ENCODE measurements at regions not wholly inside any gene's neighbourhood (a gene's known extent, or its start where the extent isn't known, plus 50 kb on each side); places are given as distances from the start of the nearest gene placed in this dataset.

- Mint-ChIP-seq H3K27ac (no peak overlapping the region), H3K4me1 (ENCODE audit: low read depth) (no peaks in the 10 kb centered on the region), H3K9me3 (peaks cover 13% of the 10 kb centered on the region), H3K27me3 (ENCODE audit: insufficient read depth) (no peaks in the 10 kb centered on the region; the same call in 1 of the 2 replicates), H3K4me3 (no peak overlapping the region), H3K36me3 (ENCODE audit: low read depth) (no peaks in the 10 kb centered on the region)
- no peak for DNase-seq
- no peak for TF ChIP-seq CTCF (IDR thresholded peaks at IDR 0.05)
These were observed 199.9 kb downstream of the PCDH7 start for GRCh38 chr4:30920043-30920442.

GRCh38 chr4:30922625-30923024 is 202.5 kb downstream of the PCDH7 start:
- Mint-ChIP-seq H3K36me3 (ENCODE audit: low read depth) (no peaks in the 10 kb centered on the region), H3K4me1 (ENCODE audit: low read depth) (no peaks in the 10 kb centered on the region), H3K27ac (no peak overlapping the region), H3K4me3 (no peak overlapping the region), H3K9me3 (peaks cover 17% of the 10 kb centered on the region), H3K27me3 (ENCODE audit: insufficient read depth) (no peaks in the 10 kb centered on the region; the same call in 1 of the 2 replicates)
- DNase-seq: no peak
- TF ChIP-seq CTCF (IDR thresholded peaks at IDR 0.05): no peak

DNA sequence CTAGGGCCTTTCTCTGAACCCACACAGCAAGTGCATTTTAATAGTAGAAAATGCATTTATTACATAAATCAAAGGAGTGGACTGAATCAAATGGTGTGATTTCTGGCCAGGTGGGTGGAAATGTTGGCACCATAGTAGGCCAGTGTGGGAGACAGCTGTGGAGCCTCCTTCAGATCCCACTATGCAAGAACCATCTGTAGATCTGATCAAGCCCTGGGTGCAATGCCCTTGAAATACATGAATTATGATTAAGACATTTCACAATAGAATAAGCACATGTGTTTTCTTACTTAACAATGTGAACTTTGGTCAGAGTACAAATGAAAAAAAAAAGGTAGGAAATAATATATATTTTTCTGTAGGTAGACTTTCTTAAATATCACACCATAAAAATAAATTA is 204.3 kb downstream of the PCDH7 start:
- no peaks in the 10 kb centered on the region for H3K36me3 Mint-ChIP-seq (ENCODE audit: low read depth)
- no peaks in the 10 kb centered on the region for H3K4me1 Mint-ChIP-seq (ENCODE audit: low read depth)
- no peak for DNase-seq
- no peak for TF ChIP-seq CTCF (IDR thresholded peaks at IDR 0.05)
- H3K27me3 Mint-ChIP-seq (ENCODE audit: insufficient read depth): no peaks in the 10 kb centered on the region
- H3K27ac Mint-ChIP-seq: no peak overlapping the region
- no peak overlapping the region for H3K4me3 Mint-ChIP-seq
- H3K9me3 Mint-ChIP-seq: peaks cover 17% of the 10 kb centered on the region

DNA sequence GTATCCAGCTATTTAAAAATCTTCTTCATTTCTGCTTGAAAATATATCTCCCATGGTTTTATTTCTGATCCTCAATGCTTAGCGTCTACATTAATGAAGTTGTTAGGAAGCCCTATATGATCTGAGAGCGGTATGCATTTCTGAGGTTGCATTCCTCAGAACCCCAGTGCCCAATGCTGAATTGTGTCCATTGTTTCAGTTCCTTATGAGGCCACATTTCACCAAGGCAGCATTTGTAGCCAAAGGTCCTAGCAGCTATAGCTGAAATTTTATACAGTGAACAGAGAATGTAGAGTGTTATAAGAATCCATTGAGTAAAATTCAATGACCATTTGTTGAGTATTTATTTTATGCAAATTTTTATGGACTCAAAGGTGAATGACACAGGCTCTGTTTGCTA is 209.5 kb downstream of the PCDH7 start:
- no peaks in the 10 kb centered on the region; the same call in 1 of the 2 replicates for H3K36me3 Mint-ChIP-seq (ENCODE audit: low read depth)
- no peak overlapping the region for H3K4me3 Mint-ChIP-seq
- no peak overlapping the region for H3K27ac Mint-ChIP-seq
- no peaks in the 10 kb centered on the region for H3K4me1 Mint-ChIP-seq (ENCODE audit: low read depth)
- TF ChIP-seq CTCF (IDR thresholded peaks at IDR 0.05): no peak
- no peaks in the 10 kb centered on the region for H3K27me3 Mint-ChIP-seq (ENCODE audit: insufficient read depth)
- H3K9me3 Mint-ChIP-seq: peaks cover 42% of the 10 kb centered on the region
- DNase-seq: no peak

DNA sequence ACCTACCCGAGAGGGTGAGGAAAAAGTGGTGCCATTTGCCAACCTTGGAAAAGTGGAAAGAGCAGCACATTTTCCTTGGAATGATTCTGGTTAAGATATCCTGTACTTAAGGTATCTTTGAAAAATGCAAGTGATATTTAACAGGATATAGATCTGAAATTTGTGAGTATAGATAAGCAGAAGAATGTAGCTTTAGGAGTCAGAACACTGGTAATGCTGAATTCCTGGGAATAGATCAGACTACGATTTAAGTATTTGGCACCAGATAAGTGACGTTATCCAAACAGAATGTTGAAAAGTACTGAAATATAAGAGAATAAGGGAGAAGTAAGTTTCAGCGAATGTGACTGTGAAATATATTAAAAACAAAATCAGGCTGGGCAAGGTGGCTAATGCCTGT is 210.1 kb downstream of the PCDH7 start:
- no peaks in the 10 kb centered on the region for H3K27me3 Mint-ChIP-seq (ENCODE audit: insufficient read depth)
- no peak overlapping the region for H3K4me3 Mint-ChIP-seq
- no peak for DNase-seq
- no peak overlapping the region for H3K27ac Mint-ChIP-seq
- no peaks in the 10 kb centered on the region for H3K4me1 Mint-ChIP-seq (ENCODE audit: low read depth)
- no peaks in the 10 kb centered on the region; the same call in 1 of the 2 replicates for H3K36me3 Mint-ChIP-seq (ENCODE audit: low read depth)
- TF ChIP-seq CTCF (IDR thresholded peaks at IDR 0.05): no peak
- H3K9me3 Mint-ChIP-seq: peaks cover 38% of the 10 kb centered on the region

- Mint-ChIP-seq H3K9me3 (peaks cover 30% of the 10 kb centered on the region), H3K4me3 (no peak overlapping the region), H3K4me1 (ENCODE audit: low read depth) (no peaks in the 10 kb centered on the region), H3K27me3 (ENCODE audit: insufficient read depth) (no peaks in the 10 kb centered on the region), H3K27ac (no peak overlapping the region), H3K36me3 (ENCODE audit: low read depth) (no peaks in the 10 kb centered on the region; the same call in 1 of the 2 replicates)
- TF ChIP-seq CTCF (IDR thresholded peaks at IDR 0.05): no peak
- DNase-seq: no peak
These were observed 212.4 kb downstream of the PCDH7 start for GRCh38 chr4:30932581-30932980.

Measured in HFFc6 (cell line).